GM12878 (cell line): ENCODE measurements at regions not wholly inside any gene's neighbourhood (a gene's known extent, or its start where the extent isn't known, plus 50 kb on each side); places are given as distances from the start of the nearest gene placed in this dataset.

Experiments
- ATAC-seq: fragments of 200-7000 bp; cut with Tn5 transposase; 3 replicates; pipeline ENCODE4 v1.9.1; 2020; ENCODE audit warnings: mild to moderate bottlenecking, moderate library complexity
- BruUV-seq: library from RNA; stranded (reverse); fragments of 400-500 nt; replicated peaks from 2 replicates; lab custom pipeline; 2021; lab: Mats Ljungman, UMichigan
- CTCF ChIA-PET: fragments of 300-600 bp; sonication (Branson Sonifier 250); formaldehyde crosslinking; extraction: SDS; loops from one replicate; lab custom pipeline; 2021; ENCODE audit warnings: inconsistent platforms; lab: Yijun Ruan, JAX
- POLR2A ChIA-PET: fragments of 350-600 bp; formaldehyde crosslinking; extraction: SDS; loops from one replicate; lab custom pipeline; 2021; ENCODE audit warnings: inconsistent platforms; lab: Charles Lee
- RAD21 ChIA-PET: fragments of 300-600 bp; sonication (Branson Sonifier 250); formaldehyde crosslinking; loops from one replicate; lab custom pipeline; 2023; ENCODE audit warnings: antibody characterized with exemption; ENCODE audit not compliant: unreplicated experiment; lab: Charles Lee
- SMC1A ChIA-PET: fragments of 300-600 bp; sonication (Branson Sonifier 250); formaldehyde crosslinking; loops from one replicate; lab custom pipeline; 2023; ENCODE audit not compliant: unreplicated experiment, uncharacterized antibody; lab: Charles Lee
- DNase-seq: peaks from one replicate; pipeline ENCODE4 v3.0.0-alpha.2; 2011; ENCODE audit warnings: low read depth, low spot score
- FAIRE-seq: peaks from 3 replicates; lab custom pipeline; 2011; peaks lifted over from hg19 to GRCh38; lab: Jason Lieb, UNC
- H2AFZ ChIP-seq: 2 replicates; pipeline ENCODE4 v1.6.0; 2011; ENCODE audit warnings: low read depth, low read length, control low read depth; ENCODE audit not compliant: control insufficient read depth
- H3K27ac ChIP-seq: 2 replicates; pipeline ENCODE4 v1.5.1; 2011; ENCODE audit warnings: control low read depth; ENCODE audit not compliant: control insufficient read depth, insufficient read depth
- H3K27me3 ChIP-seq, 2 experiments: replicated peaks in 1 of 2; 2 replicates each; pipeline versions ENCODE4 v1.6.0 to v1.6.1; 2011; ENCODE audit warnings: low read length in 1 of 2; ENCODE audit not compliant: control insufficient read depth in 2 of 2, insufficient read depth in 2 of 2
- H3K36me3 ChIP-seq, 2 experiments: 2 replicates each; pipeline ENCODE4 v1.5.1; 2011; ENCODE audit warnings: low read length in 1 of 2; ENCODE audit not compliant: control insufficient read depth in 2 of 2, insufficient read depth in 2 of 2
- H3K4me1 ChIP-seq: 2 replicates; pipeline ENCODE4 v1.6.1; 2011; ENCODE audit warnings: mild to moderate bottlenecking, low read length, moderate library complexity, mixed read lengths; ENCODE audit not compliant: control insufficient read depth, insufficient read depth
- H3K4me2 ChIP-seq: 2 replicates; pipeline ENCODE4 v1.6.0; 2011; ENCODE audit warnings: control low read depth; ENCODE audit not compliant: control insufficient read depth, insufficient read depth
- H3K4me3 ChIP-seq: fragments of 200-600 bp; sonication (generic); 2 replicates; pipeline ENCODE4 v1.5.1; 2016
- H3K79me2 ChIP-seq: 2 replicates; pipeline ENCODE4 v1.6.0; 2011; ENCODE audit warnings: low read length; ENCODE audit not compliant: control insufficient read depth, insufficient read depth
- H3K9ac ChIP-seq: 2 replicates; pipeline ENCODE4 v1.8.0; 2011; ENCODE audit warnings: low read length, control low read depth, mixed read lengths; ENCODE audit not compliant: control insufficient read depth, insufficient read depth
- H3K9me3 ChIP-seq: replicated peaks from 3 replicates; pipeline ENCODE4 v1.5.1; 2011; ENCODE audit warnings: mild to moderate bottlenecking, low read length; ENCODE audit not compliant: control insufficient read depth, insufficient read depth
- H4K20me1 ChIP-seq: 2 replicates; pipeline ENCODE4 v1.6.0; 2011; ENCODE audit not compliant: control insufficient read depth, insufficient read depth
- CBFB ChIP-seq: IDR thresholded peaks from 2 replicates; pipeline ENCODE4 v1.6.1; 2016; ENCODE audit warnings: antibody characterized with exemption, low read depth
- CBX3 ChIP-seq: fragments of 200-600 bp; sonication (generic); IDR thresholded peaks from 2 replicates; pipeline ENCODE4 v1.6.1; 2016; ENCODE audit warnings: low read depth, borderline replicate concordance
- CREM ChIP-seq: IDR thresholded peaks from 2 replicates; pipeline ENCODE4 v1.6.1; 2014; ENCODE audit warnings: antibody characterized with exemption, low read depth
- ESRRA ChIP-seq: IDR thresholded peaks from 2 replicates; pipeline ENCODE4 v1.6.1; 2012; ENCODE audit warnings: mild to moderate bottlenecking, low read length, improper control_type of control experiment
- FOXM1 ChIP-seq: IDR thresholded peaks from 2 replicates; pipeline ENCODE4 v1.6.1; 2012; ENCODE audit warnings: low read depth, mild to moderate bottlenecking, inconsistent platforms, low read length, moderate library complexity
- GATAD2B ChIP-seq: fragments of 450-650 bp; conservative IDR thresholded peaks from 2 replicates; pipeline ENCODE4 v1.6.1; 2017; ENCODE audit warnings: low read depth, mild to moderate bottlenecking, moderate library complexity
- IKZF2 ChIP-seq, 2 experiments: fragments of 450-650 bp; IDR thresholded peaks; 2 replicates each; pipeline ENCODE4 v1.6.1; 2017; ENCODE audit warnings: mild to moderate bottlenecking in 2 of 2, moderate library complexity in 2 of 2
- JUNB ChIP-seq: IDR thresholded peaks from 2 replicates; pipeline ENCODE4 v1.6.1; 2016; ENCODE audit warnings: antibody characterized with exemption, mild to moderate bottlenecking
- LARP7 ChIP-seq: fragments of 450-650 bp; IDR thresholded peaks from 2 replicates; pipeline ENCODE4 v1.6.1; 2017; ENCODE audit warnings: mild to moderate bottlenecking
- MYB ChIP-seq: fragments of 150-350 bp; IDR thresholded peaks from 2 replicates; pipeline ENCODE4 v1.6.1; 2014; ENCODE audit warnings: mild to moderate bottlenecking, low read depth, low read length, borderline replicate concordance
- MYC ChIP-seq: IDR thresholded peaks from 2 replicates; pipeline ENCODE4 v1.6.1; 2011; ENCODE audit warnings: mild to moderate bottlenecking, low read length, moderate library complexity, inconsistent platforms; ENCODE audit not compliant: insufficient read depth, insufficient replicate concordance, insufficient read length, severe bottlenecking
- NR2C1 ChIP-seq: fragments of 450-650 bp; IDR thresholded peaks from 2 replicates; pipeline ENCODE4 v1.6.1; 2017; ENCODE audit warnings: antibody characterized with exemption, mild to moderate bottlenecking, moderate library complexity
- PAX8 ChIP-seq: fragments of 450-650 bp; IDR thresholded peaks from 2 replicates; pipeline ENCODE4 v1.6.1; 2017; ENCODE audit warnings: mild to moderate bottlenecking, moderate library complexity
- POLR2A ChIP-seq: IDR thresholded peaks from 2 replicates; pipeline ENCODE4 v1.6.1; 2011; ENCODE audit warnings: low read depth, mild to moderate bottlenecking, low read length
- POU2F2 ChIP-seq: IDR thresholded peaks from 3 replicates; pipeline ENCODE4 v1.6.1; 2011; ENCODE audit warnings: low read depth, mild to moderate bottlenecking, low read length, borderline replicate concordance
- TCF12 ChIP-seq: IDR thresholded peaks from 2 replicates; pipeline ENCODE4 v1.6.1; 2011; ENCODE audit warnings: low read depth, mild to moderate bottlenecking, low read length
- ZBED1 ChIP-seq: IDR thresholded peaks from 2 replicates; pipeline ENCODE4 v1.6.1; 2016; ENCODE audit warnings: borderline replicate concordance
- ZNF24 ChIP-seq: fragments of 450-650 bp; IDR thresholded peaks from 2 replicates; pipeline ENCODE4 v1.6.1; 2017; ENCODE audit warnings: antibody characterized with exemption, mild to moderate bottlenecking
- WGBS: methylation state at CpG from one replicate; pipeline ENCODE4 v1.1.6; 2016; ENCODE audit warnings: low lambda C conversion rate; ENCODE audit not compliant: insufficient replicate concordance, insufficient coverage; ENCODE audit errors: missing lambda C conversion rate; 5-methylcytosine and 5-hydroxymethylcytosine counted together
- in situ Hi-C: fragments of 300-500 bp; cut with MboI; formaldehyde crosslinking; loops from 9 replicates; pipeline ENCODE4 v1.14.3; 2018; ENCODE audit warnings: mixed read lengths
- intact Hi-C: fragments of 100-400 bp; cut with micrococcal nuclease; formaldehyde crosslinking; loops from one replicate; pipeline ENCODE4 v1.14.2; 2022; ENCODE audit not compliant: unreplicated experiment
- TF ChIP-seq, protein P1 (sequence below): fragments of 450-650 bp; IDR thresholded peaks from 2 replicates; pipeline ENCODE4 v1.6.1; 2017; ENCODE audit warnings: low read depth, mild to moderate bottlenecking, moderate library complexity
- TF ChIP-seq, protein P2 (sequence below): fragments of 150-350 bp; IDR thresholded peaks from 2 replicates; pipeline ENCODE4 v1.6.1; 2014; ENCODE audit warnings: mild to moderate bottlenecking, low read depth, low read length

DNA sequence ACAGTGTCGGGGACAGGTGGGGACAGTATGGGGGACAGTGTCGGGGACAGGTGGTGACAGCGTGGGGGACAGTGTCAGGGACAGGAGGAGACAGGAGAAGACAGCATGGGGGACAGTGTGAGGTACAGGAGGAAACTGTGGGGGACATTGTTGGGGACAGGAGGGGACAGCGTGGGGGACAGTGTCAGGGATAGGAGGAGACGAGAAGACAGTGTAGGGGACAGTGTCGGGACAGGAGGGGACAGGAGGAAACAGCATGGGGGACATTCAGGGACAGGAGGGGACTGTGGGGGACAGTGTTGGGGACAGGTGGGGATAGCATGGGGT is 139.5 kb downstream of the TMEM121 start:
- intact Hi-C loops, result no loop called here
- H3K9ac ChIP-seq, result no peak overlapping the region
- H4K20me1 ChIP-seq, result no peaks in the 10 kb centered on the region
- ChIA-PET SMC1A (no interaction called here), POLR2A (no interaction called here), CTCF (no interaction called here), RAD21 (no interaction called here)
- H3K27ac ChIP-seq, result no peak overlapping the region
- H3K36me3 ChIP-seq, result no peaks in the 10 kb centered on the region
- no peak for TF ChIP-seq CBFB
- no peak for TF ChIP-seq CBX3
- TF ChIP-seq JUNB, result no peak
- no peak for TF ChIP-seq MYC
- TF ChIP-seq ZBED1, result no peak
- TF ChIP-seq ESRRA, result no peak
- TF ChIP-seq LARP7, result no peak
- TF ChIP-seq, protein P1, sequence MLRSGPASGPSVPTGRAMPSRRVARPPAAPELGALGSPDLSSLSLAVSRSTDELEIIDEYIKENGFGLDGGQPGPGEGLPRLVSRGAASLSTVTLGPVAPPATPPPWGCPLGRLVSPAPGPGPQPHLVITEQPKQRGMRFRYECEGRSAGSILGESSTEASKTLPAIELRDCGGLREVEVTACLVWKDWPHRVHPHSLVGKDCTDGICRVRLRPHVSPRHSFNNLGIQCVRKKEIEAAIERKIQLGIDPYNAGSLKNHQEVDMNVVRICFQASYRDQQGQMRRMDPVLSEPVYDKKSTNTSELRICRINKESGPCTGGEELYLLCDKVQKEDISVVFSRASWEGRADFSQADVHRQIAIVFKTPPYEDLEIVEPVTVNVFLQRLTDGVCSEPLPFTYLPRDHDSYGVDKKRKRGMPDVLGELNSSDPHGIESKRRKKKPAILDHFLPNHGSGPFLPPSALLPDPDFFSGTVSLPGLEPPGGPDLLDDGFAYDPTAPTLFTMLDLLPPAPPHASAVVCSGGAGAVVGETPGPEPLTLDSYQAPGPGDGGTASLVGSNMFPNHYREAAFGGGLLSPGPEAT, result no peak
- no peak for TF ChIP-seq FOXM1
- TF ChIP-seq, protein P2, sequence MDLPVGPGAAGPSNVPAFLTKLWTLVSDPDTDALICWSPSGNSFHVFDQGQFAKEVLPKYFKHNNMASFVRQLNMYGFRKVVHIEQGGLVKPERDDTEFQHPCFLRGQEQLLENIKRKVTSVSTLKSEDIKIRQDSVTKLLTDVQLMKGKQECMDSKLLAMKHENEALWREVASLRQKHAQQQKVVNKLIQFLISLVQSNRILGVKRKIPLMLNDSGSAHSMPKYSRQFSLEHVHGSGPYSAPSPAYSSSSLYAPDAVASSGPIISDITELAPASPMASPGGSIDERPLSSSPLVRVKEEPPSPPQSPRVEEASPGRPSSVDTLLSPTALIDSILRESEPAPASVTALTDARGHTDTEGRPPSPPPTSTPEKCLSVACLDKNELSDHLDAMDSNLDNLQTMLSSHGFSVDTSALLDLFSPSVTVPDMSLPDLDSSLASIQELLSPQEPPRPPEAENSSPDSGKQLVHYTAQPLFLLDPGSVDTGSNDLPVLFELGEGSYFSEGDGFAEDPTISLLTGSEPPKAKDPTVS, result no peak
- no peak for TF ChIP-seq TCF12
- no peak for TF ChIP-seq NR2C1
- TF ChIP-seq IKZF2 (IDR thresholded peaks at IDR 0.05), result no peak
- no peak for TF ChIP-seq PAX8
- no peak for TF ChIP-seq POLR2A
- no peak for TF ChIP-seq CREM
- TF ChIP-seq ZNF24, result no peak
- TF ChIP-seq MYB, result no peak
- TF ChIP-seq GATAD2B, result no peak
- no peak for TF ChIP-seq POU2F2
- no peak overlapping the region for H3K4me2 ChIP-seq
- H3K4me3 ChIP-seq, result no peak overlapping the region
- H3K4me1 ChIP-seq, result no peaks in the 10 kb centered on the region
- BruUV-seq, result no TSS peak
- no peak for FAIRE-seq
- H3K27me3 ChIP-seq, result no peaks in the 10 kb centered on the region
- ATAC-seq, result no peak
- DNase-seq, result no peak
- H2AFZ ChIP-seq, result no peak overlapping the region
- WGBS, result 0% methylated on average over 5 of the region's 6 CpGs
- H3K9me3 ChIP-seq, result no peaks in the 10 kb centered on the region; the same call in 2 of the 3 replicates
- in situ Hi-C loops, result loop anchor here (25.0 kb wide), 2 partner anchors 346 to 471 kb away; no protein-coding TSS in a partner anchor
- no peaks in the 10 kb centered on the region for H3K79me2 ChIP-seq
